Parathyroid adenoma (tissue), 2 donors: ENCODE measurements at regions not wholly inside any gene's neighbourhood (a gene's known extent, or its start where the extent isn't known, plus 50 kb on each side); places are given as distances from the start of the nearest gene placed in this dataset.
"Not testable (repeated sequence)": the region's sequence is repeated elsewhere in the genome, so short reads cannot be mapped to it uniquely, and the experiment has no call there.

Source experiments
- H2AFZ ChIP-seq: fragments of 300-600 bp; sonication (generic); one replicate; pipeline ENCODE4 v1.7.0; 2017; ENCODE audit warnings: antibody characterized with exemption, mild to moderate bottlenecking
- H3K27ac ChIP-seq: fragments of 300-600 bp; sonication (generic); one replicate; pipeline ENCODE4 v1.7.0; 2017
- H3K27me3 ChIP-seq: fragments of 300-600 bp; sonication (generic); one replicate; pipeline ENCODE4 v1.7.0; 2017; ENCODE audit warnings: low read length; ENCODE audit not compliant: control insufficient read depth, insufficient read depth
- H3K36me3 ChIP-seq: fragments of 300-600 bp; sonication (generic); one replicate; pipeline ENCODE4 v1.7.0; 2017; ENCODE audit warnings: low read length; ENCODE audit not compliant: control insufficient read depth, insufficient read depth
- H3K4me1 ChIP-seq: fragments of 300-600 bp; sonication (generic); one replicate; pipeline ENCODE4 v1.7.0; 2017; ENCODE audit warnings: control low read depth
- H3K4me2 ChIP-seq: fragments of 300-600 bp; sonication (generic); one replicate; pipeline ENCODE4 v1.7.0; 2017; ENCODE audit warnings: low read length
- H3K4me3 ChIP-seq: fragments of 300-600 bp; sonication (generic); one replicate; pipeline ENCODE4 v1.7.0; 2017; ENCODE audit warnings: low read depth, low read length
- H3K79me2 ChIP-seq: fragments of 300-600 bp; sonication (generic); one replicate; pipeline ENCODE4 v1.7.0; 2017; ENCODE audit warnings: control low read depth
- H3K9ac ChIP-seq: fragments of 300-600 bp; sonication (generic); one replicate; pipeline ENCODE4 v1.7.0; 2017; ENCODE audit warnings: mild to moderate bottlenecking
- H3K9me3 ChIP-seq: fragments of 300-600 bp; sonication (generic); one replicate; pipeline ENCODE4 v1.7.0; 2017; ENCODE audit warnings: low read length; ENCODE audit not compliant: control insufficient read depth
- TF ChIP-seq, protein P1 (sequence below): fragments of 300-600 bp; sonication (generic); IDR thresholded peaks from one replicate; pipeline ENCODE4 v1.7.0; 2017; ENCODE audit warnings: antibody characterized with exemption, mild to moderate bottlenecking
- donor health status: primary hyperparathyroidism.

DNA sequence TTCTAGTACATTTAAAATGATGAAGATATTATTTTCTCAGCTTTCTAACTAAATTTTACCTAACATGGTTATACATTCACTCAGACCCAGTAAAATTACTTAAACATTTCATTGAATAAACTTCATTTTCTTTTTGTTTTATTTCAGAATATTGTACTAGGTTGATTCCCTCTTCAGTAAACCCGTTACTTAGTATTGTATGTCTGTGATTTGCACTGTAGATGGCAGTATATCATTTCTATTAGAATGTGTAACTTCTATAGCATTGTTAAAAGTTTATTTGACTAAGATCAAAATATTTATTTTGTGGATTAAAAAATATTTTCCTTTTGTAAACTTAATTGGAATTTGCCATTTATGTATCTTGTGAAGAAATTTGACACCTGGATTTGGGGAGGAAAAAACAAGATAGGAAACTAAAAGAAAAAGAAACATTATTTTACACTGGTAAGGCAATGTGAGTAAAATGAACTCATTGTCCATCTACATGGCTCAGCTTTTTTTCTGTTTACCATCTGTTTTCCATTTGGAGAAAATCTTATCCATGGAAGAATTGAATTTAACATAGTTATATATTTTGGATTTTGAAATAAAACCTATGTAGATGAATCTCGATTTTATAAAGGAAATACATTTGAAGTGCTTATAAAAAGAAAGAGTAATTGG lies 145.6 kb upstream of the METTL14 start:
- not testable (repeated sequence) for H3K4me3 ChIP-seq, H3K36me3 ChIP-seq, H3K27me3 ChIP-seq, H3K4me1 ChIP-seq, H2AFZ ChIP-seq, H3K9ac ChIP-seq, H3K79me2 ChIP-seq, H3K4me2 ChIP-seq, H3K9me3 ChIP-seq, H3K27ac ChIP-seq

DNA sequence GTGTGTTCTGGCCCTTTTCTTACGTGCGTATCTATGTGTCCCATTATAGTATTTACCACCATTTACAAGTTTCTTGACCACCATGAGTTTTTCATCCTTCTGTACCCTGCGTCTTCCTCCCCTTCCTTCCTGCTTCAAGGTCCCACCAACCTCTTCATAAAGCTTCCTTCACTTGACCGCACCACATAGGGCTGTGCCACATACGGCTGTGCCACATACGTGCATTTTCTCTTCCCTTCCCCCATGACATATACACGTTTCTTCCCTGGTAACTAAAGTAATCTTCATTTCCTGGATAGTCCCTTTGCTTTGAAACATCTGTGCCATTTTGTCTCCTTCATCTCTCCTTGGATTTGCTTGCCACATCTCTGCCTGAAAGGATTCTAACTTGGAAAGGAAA lies 128.6 kb upstream of the METTL14 start:
- not testable (repeated sequence) for H3K27me3 ChIP-seq, H3K4me3 ChIP-seq, H3K4me2 ChIP-seq, H2AFZ ChIP-seq, H3K9me3 ChIP-seq, H3K9ac ChIP-seq, H3K4me1 ChIP-seq, H3K27ac ChIP-seq, H3K79me2 ChIP-seq, H3K36me3 ChIP-seq

DNA sequence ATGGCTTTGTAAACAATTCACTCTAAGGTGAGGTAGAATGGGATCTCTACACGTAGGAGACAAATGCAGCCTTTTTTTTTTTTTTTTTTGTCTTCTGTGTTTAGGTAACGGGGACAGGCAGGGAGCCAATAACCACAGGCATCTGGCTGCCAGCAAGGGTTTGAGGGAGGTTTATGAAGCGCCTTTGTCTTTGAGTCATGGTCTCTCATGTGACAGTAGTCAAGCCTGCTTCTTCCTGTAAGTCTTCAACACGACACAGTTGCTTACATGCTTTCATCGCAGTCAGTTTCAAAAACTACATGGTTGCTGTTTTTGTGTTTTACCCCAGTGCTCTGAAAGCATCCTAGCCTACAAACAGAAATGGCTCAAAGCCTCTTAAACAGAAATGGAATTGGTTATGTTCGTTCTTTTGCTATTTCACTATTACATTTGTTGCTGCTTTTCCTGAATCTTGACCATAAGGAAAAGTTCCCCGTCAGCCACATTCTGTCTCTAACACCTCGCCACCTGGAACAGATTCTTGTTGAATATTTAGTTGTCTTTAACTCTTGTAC lies 127.8 kb upstream of the METTL14 start:
- Histone ChIP-seq H3K79me2 (no peaks in the 10 kb centered on the region), H3K4me2 (no peak overlapping the region), H3K27me3 (no peaks in the 10 kb centered on the region), H2AFZ (no peak overlapping the region), H3K4me1 (no peaks in the 10 kb centered on the region), H3K9ac (no peak overlapping the region), H3K36me3 (no peaks in the 10 kb centered on the region), H3K27ac (no peak overlapping the region), H3K4me3 (no peak overlapping the region), H3K9me3 (no peaks in the 10 kb centered on the region)
- TF ChIP-seq, protein P1, sequence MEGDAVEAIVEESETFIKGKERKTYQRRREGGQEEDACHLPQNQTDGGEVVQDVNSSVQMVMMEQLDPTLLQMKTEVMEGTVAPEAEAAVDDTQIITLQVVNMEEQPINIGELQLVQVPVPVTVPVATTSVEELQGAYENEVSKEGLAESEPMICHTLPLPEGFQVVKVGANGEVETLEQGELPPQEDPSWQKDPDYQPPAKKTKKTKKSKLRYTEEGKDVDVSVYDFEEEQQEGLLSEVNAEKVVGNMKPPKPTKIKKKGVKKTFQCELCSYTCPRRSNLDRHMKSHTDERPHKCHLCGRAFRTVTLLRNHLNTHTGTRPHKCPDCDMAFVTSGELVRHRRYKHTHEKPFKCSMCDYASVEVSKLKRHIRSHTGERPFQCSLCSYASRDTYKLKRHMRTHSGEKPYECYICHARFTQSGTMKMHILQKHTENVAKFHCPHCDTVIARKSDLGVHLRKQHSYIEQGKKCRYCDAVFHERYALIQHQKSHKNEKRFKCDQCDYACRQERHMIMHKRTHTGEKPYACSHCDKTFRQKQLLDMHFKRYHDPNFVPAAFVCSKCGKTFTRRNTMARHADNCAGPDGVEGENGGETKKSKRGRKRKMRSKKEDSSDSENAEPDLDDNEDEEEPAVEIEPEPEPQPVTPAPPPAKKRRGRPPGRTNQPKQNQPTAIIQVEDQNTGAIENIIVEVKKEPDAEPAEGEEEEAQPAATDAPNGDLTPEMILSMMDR = no peak

DNA sequence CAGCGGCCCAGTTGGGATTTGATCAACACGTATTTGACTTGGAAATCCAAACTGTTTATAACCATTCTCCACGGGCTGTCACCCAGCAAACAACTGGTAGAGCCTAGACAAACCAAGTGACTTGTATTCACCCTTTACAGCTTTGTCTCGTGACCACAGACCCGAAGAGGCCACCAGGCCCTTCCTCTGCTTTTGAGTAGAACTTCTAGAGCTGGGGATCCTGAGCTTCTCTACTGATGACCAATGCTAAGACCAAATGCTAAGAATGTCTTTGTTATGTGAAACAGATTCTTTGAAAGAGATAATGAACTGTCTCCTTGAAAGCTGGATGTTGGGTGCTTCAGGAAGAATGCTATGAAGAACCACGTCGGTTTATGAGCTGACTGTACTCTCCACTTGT lies 127.0 kb upstream of the METTL14 start:
- H3K79me2 ChIP-seq, H3K4me2 ChIP-seq, H3K9ac ChIP-seq, H3K27ac ChIP-seq, H3K27me3 ChIP-seq, H3K4me3 ChIP-seq, H3K36me3 ChIP-seq, H2AFZ ChIP-seq, H3K9me3 ChIP-seq, H3K4me1 ChIP-seq: not testable (repeated sequence)

DNA sequence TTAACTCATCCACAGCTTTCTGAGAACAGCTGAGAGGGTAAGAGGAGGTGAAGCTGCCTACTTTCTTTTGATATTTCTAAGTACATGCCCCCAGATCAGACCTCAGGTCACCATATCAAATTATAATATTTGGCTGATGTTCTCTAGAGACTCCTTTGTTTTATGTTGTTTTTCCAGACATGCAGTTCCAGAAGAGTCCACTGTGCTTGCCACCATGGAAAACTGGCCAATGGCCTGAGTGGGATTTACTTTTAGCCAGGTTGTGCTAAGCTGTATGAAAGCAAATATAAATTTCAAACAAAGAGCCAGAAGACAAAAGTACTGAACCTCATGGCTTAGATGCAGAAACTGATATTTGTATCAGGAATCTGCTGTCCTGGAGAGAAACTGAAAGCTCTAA lies 123.6 kb upstream of the METTL14 start:
- H3K79me2 ChIP-seq, H3K4me1 ChIP-seq, H2AFZ ChIP-seq, H3K27ac ChIP-seq, H3K36me3 ChIP-seq, H3K27me3 ChIP-seq, H3K9me3 ChIP-seq, H3K4me3 ChIP-seq, H3K9ac ChIP-seq, H3K4me2 ChIP-seq: not testable (repeated sequence)

DNA sequence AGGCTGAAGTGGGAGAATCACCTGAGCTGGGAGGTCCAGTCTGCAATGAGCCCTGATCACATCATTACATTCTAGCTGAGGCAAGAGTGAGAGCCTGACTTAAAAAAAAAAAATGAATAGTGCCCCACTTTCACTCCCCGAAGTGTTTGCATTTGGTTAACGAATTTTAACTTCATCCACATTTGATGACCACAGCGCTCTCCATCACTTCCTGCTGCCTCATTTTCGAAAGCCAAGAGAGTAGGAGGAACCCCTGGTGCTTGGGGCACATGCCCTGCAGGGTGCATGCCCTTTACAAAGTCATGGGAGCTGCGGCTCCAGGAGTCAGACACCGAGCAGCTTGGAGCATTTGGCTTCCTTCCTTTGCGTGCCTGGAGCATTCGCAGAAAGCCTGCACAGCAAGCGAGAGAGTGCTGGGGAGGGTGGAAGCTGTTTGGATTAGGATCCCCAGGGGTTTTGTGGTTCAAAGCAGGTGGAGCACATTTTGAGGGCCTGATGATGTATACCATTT lies 119.1 kb upstream of the METTL14 start:
- not testable (repeated sequence) for H3K4me2 ChIP-seq, H3K79me2 ChIP-seq, H3K4me1 ChIP-seq

DNA sequence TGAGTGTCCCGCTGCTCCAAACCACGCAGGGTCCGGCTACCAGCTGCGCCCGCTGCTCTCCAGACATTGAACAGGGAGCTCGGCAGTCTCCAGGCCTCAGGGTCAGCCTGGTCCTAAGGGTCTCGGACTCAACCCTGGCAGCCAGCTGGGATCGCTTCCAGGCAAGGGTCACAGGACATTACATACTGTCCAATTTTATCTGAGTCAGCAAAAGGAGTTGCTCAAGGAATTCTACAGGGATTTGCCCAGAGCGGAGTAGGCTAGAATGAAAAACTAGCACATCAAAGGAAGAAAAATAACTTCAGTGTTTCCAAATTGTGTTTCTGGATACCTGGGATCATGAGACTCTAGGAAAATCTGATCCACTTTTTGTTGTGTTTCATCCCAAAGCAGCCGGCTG lies 112.2 kb upstream of the METTL14 start:
- H2AFZ ChIP-seq, H3K4me2 ChIP-seq, H3K9ac ChIP-seq, H3K79me2 ChIP-seq, H3K36me3 ChIP-seq, H3K9me3 ChIP-seq, H3K4me1 ChIP-seq, H3K27me3 ChIP-seq, H3K4me3 ChIP-seq, H3K27ac ChIP-seq: not testable (repeated sequence)

More for the DNA sequence above, 119.1 kb upstream of the METTL14 start:
- H3K9me3 ChIP-seq, H3K27ac ChIP-seq, H3K36me3 ChIP-seq, H3K9ac ChIP-seq, H3K4me3 ChIP-seq, H2AFZ ChIP-seq, H3K27me3 ChIP-seq: not testable (repeated sequence)

DNA sequence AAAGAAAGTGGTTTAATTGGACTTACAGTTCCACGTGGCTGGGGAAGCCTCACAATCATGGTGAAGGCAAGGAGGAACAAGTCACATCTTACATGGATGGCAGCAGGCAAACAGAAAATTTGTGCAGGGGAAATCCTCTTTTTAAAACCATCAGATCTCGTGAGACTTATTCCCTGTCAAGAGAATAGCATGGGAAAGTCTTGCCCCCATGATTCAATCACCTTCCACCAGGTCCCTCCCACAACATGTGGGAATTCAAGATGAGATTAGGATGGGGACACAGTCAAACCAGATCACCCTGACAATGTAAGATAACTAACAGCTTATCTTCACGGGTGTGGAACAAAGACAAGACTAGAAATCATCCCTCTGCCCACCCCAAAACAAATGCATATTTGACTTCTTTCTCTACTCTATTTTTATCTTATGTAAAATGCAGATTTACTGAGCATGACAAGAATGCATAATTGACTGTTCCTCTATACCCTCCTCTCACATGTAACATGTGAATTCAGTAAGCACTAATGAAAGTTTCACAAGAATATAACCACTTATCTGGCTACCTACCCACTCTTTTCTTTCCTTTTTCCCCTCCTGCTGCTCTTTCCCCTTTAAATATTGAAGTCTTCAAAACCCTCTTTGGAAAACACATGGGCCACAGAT lies 110.8 kb upstream of the METTL14 start:
- not testable (repeated sequence) for H3K9ac ChIP-seq, H3K4me3 ChIP-seq, H3K36me3 ChIP-seq, H3K4me1 ChIP-seq, H3K9me3 ChIP-seq, H3K27me3 ChIP-seq, H2AFZ ChIP-seq, H3K27ac ChIP-seq, H3K79me2 ChIP-seq, H3K4me2 ChIP-seq

DNA sequence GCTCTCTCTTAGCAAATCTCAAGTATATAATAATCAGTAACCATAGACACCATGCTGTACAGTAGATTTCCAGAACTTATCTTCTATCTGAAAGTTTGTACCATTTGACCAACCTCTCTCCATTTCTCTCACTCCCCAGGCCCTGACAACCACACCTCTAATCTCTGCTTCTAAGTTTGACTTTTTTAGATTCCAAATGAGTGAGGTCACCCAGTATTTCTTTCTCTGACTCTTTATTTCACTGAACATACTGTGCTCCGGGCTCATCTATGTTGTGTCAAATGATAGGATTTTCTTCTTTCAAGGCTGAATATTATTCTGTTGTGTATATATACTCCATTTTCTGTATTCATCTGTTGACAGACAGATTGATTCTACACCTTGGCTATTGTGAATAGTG lies 110.1 kb upstream of the METTL14 start:
- not testable (repeated sequence) for H3K9ac ChIP-seq, H3K36me3 ChIP-seq, H3K4me3 ChIP-seq, H3K27me3 ChIP-seq, H3K27ac ChIP-seq, H3K79me2 ChIP-seq, H3K4me2 ChIP-seq, H2AFZ ChIP-seq, H3K4me1 ChIP-seq, H3K9me3 ChIP-seq

DNA sequence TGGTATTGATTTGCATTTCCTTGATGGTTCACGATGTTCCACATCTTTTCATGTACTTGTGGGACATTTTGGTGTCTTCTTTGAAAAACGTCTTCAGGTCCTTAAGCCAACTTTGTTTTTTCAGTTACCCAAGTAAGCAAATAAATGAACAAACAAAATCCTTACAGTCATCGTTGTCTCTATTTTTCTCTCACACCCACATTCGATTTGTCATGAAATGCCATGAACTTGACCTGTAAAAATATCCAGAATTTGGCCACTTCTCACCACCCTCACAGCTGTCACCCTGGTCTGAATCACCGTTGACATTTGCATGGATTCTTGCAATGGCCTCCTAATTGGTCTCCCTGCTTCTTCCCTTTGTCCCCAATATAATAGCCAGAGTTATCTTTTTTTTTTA lies 109.5 kb upstream of the METTL14 start:
- not testable (repeated sequence) for H3K9ac ChIP-seq

More for the DNA sequence above, 109.5 kb upstream of the METTL14 start:
- H3K27me3 ChIP-seq, H2AFZ ChIP-seq, H3K4me2 ChIP-seq, H3K4me3 ChIP-seq, H3K4me1 ChIP-seq, H3K36me3 ChIP-seq, H3K79me2 ChIP-seq, H3K9me3 ChIP-seq, H3K27ac ChIP-seq: not testable (repeated sequence)
